Transverse colon (tissue), 4 donors: ENCODE measurements at regions not wholly inside any gene's neighbourhood (a gene's known extent, or its start where the extent isn't known, plus 50 kb on each side); places are given as distances from the start of the nearest gene placed in this dataset.

Source experiments
- DNase-seq: peaks from one replicate; pipeline ENCODE4 v3.0.0-alpha.2; 2019
- H3K27ac ChIP-seq, 4 donors: fragments of 200-600 bp; sonication (generic); 2 replicates each; pipeline ENCODE4 v1.5.1; 2016 to 2018; ENCODE audit warnings: inconsistent platforms in 4 of 4
- H3K27me3 ChIP-seq: fragments of 200-600 bp; sonication (generic); 2 replicates; pipeline ENCODE4 v1.5.1; 2017; ENCODE audit warnings: inconsistent platforms
- H3K36me3 ChIP-seq, 4 donors: fragments of 200-600 bp; sonication (generic); 2 replicates each; pipeline ENCODE4 v1.5.1; 2017 to 2019; ENCODE audit warnings: inconsistent platforms in 4 of 4
- H3K4me1 ChIP-seq, 4 donors: fragments of 200-600 bp; sonication (generic); 2 replicates each; pipeline ENCODE4 v1.5.1; 2017 to 2020; ENCODE audit warnings: inconsistent platforms in 4 of 4
- H3K4me3 ChIP-seq, 4 donors: fragments of 200-600 bp; sonication (generic); 1 replicate in 1 of 4; 2 replicates in 3 of 4; pipeline versions ENCODE4 v1.5.1 to v1.6.1; 2017 to 2019; ENCODE audit warnings: inconsistent platforms in 4 of 4
- H3K9me3 ChIP-seq, 2 donors: fragments of 200-600 bp; sonication (generic); 2 replicates each; pipeline ENCODE4 v1.5.1; 2017 to 2019; ENCODE audit warnings: inconsistent platforms in 2 of 2
- EP300 ChIP-seq: sonication (generic); formaldehyde crosslinking; IDR thresholded peaks from one replicate; pipeline ENCODE4 v1.6.1; 2017; ENCODE audit warnings: antibody characterized with exemption, low read depth
- POLR2A ChIP-seq: fragments of 450-650 bp; IDR thresholded peaks from one replicate; pipeline ENCODE4 v1.6.1; 2016; ENCODE audit warnings: antibody characterized with exemption, mild to moderate bottlenecking, moderate library complexity
- POLR2AphosphoS5 ChIP-seq, 3 donors: sonication (generic); formaldehyde crosslinking; IDR thresholded peaks; one replicate each; pipeline ENCODE4 v1.6.1; 2016; ENCODE audit warnings: antibody characterized with exemption in 3 of 3
- WGBS, 2 donors: methylation state at CpG; one replicate each; pipeline ENCODE4 v1.1.5; 2018; ENCODE audit warnings: low coverage in 1 of 2; 5-methylcytosine and 5-hydroxymethylcytosine counted together
- in situ Hi-C, 4 donors: fragments of 200-750 bp; cut with MboI; loops; one replicate each; pipeline versions ENCODE4 v1.15.0 to v1.15.1; 2017; ENCODE audit warnings: low sequenced_read_pairs in 3 of 4, low pct_ligation_motif_present in 1 of 4, low pct_unique_long_range_greater_than_20kb in 1 of 4
- intact Hi-C: fragments of 100-400 bp; cut with DNase I; formaldehyde crosslinking; loops from one replicate; pipeline ENCODE4 v1.15.1; 2023; ENCODE audit warnings: low total_unique reads
- TF ChIP-seq, protein P1 (sequence below), 5 experiments: fragments of 200-600 bp in 3 of 5; fragments of 450-650 bp in 2 of 5; sonication (generic) in 3 of 5; IDR thresholded peaks; 1 replicate in 2 of 5; 2 replicates in 3 of 5; pipeline ENCODE4 v1.5.1; 2016 to 2017; ENCODE audit warnings: antibody characterized with exemption in 5 of 5, inconsistent platforms in 3 of 5, mild to moderate bottlenecking in 2 of 5, moderate library complexity in 1 of 5

- 75 to 83% methylated on average over 3 of the region's 3 CpGs for WGBS, 2 donors
- peak overlapping the region in 1 of 4 donors; percentile 31 for H3K27ac ChIP-seq
- intact Hi-C loops: no loop called here
- no peak for DNase-seq
- in situ Hi-C loops: no loop called here
- H3K4me1 ChIP-seq: peaks cover 0 to 4% (median 0%) of the 10 kb centered on the region in 4 donors
- H3K9me3 ChIP-seq: no peaks in the 10 kb centered on the region
- no peak for TF ChIP-seq EP300
- TF ChIP-seq, protein P1, sequence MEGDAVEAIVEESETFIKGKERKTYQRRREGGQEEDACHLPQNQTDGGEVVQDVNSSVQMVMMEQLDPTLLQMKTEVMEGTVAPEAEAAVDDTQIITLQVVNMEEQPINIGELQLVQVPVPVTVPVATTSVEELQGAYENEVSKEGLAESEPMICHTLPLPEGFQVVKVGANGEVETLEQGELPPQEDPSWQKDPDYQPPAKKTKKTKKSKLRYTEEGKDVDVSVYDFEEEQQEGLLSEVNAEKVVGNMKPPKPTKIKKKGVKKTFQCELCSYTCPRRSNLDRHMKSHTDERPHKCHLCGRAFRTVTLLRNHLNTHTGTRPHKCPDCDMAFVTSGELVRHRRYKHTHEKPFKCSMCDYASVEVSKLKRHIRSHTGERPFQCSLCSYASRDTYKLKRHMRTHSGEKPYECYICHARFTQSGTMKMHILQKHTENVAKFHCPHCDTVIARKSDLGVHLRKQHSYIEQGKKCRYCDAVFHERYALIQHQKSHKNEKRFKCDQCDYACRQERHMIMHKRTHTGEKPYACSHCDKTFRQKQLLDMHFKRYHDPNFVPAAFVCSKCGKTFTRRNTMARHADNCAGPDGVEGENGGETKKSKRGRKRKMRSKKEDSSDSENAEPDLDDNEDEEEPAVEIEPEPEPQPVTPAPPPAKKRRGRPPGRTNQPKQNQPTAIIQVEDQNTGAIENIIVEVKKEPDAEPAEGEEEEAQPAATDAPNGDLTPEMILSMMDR (IDR thresholded peaks at IDR 0.05): no peak
- no peak for TF ChIP-seq POLR2A
- TF ChIP-seq POLR2AphosphoS5 (IDR thresholded peaks at IDR 0.05): no peak
- no peaks in the 10 kb centered on the region for H3K36me3 ChIP-seq
- H3K27me3 ChIP-seq: no peaks in the 10 kb centered on the region
- H3K4me3 ChIP-seq: no peak overlapping the region
These were observed 189.5 kb downstream of the KITLG start for GRCh38 chr12:88390811-88391210.

GRCh38 chr12:88391556-88391955, 188.7 kb downstream of the KITLG start:
- TF ChIP-seq, protein P1 (IDR thresholded peaks at IDR 0.05): no peak
- TF ChIP-seq POLR2AphosphoS5 (IDR thresholded peaks at IDR 0.05): peak in 2 of 3 donors; percentile 60 to 76
- Histone ChIP-seq H3K4me1 (peaks cover 0 to 4% (median 0%) of the 10 kb centered on the region in 4 donors), H3K9me3 (no peaks in the 10 kb centered on the region), H3K36me3 (no peaks in the 10 kb centered on the region), H3K4me3 (no peak overlapping the region), H3K27ac (peak overlapping the region in 1 of 4 donors; percentile 31), H3K27me3 (no peaks in the 10 kb centered on the region)
- intact Hi-C loops (no loop called here), in situ Hi-C loops (no loop called here)
- no peak for DNase-seq
- WGBS, 2 donors: 19 to 40% methylated on average over 1 of the region's 1 CpG

DNA sequence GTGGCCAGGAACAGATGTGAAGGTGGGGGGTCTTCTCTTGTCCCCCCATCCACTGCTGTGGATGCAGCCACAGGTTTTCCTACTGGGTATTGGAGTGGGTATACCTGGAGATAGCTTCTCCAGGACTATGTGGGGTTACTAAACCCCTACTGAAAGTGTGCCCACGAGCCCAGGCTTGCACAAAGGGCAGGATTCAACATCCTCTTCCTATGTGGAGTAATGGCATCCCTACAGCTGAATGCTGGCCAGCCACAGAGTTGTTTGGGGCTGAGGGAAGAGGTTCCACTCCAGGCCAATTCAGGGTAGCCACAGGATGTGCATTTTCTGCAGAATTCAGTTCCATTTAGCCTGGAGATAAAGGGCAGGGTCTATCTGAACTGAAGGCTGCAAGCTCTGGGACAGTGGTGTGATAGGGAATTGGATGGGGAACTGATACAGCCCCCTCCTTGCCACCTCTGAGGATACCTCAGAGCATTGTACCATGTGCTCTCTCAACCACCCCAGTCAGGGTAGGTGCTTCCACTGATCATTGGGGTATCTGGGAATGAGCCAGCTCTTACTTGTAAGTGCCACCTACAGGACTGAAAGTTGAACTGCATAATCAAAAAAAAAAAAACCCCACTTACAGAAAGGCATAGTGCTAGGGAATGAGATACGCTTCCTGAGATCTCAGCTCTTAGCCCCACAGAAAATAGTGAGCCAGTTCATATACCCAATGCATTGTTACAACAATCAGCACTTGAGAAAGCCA, 187.1 kb downstream of the KITLG start:
- H3K4me3 ChIP-seq: no peak overlapping the region
- intact Hi-C loops: no loop called here
- DNase-seq: no peak
- H3K27me3 ChIP-seq: no peaks in the 10 kb centered on the region
- no peaks in the 10 kb centered on the region for H3K36me3 ChIP-seq
- in situ Hi-C loops: no loop called here
- H3K9me3 ChIP-seq: no peaks in the 10 kb centered on the region
- H3K4me1 ChIP-seq: peaks cover 0 to 4% (median 0%) of the 10 kb centered on the region in 4 donors
- H3K27ac ChIP-seq: no peak overlapping the region
- TF ChIP-seq POLR2A: no peak
- TF ChIP-seq, protein P1 (IDR thresholded peaks at IDR 0.05): peak in 3 of 5 experiments; percentile 17 to 25 (median 18)
- TF ChIP-seq POLR2AphosphoS5 (IDR thresholded peaks at IDR 0.05): no peak
- TF ChIP-seq EP300: no peak
- WGBS, 2 donors: 73 to 100% methylated on average over 1 to 2 of the region's 2 CpGs

DNA sequence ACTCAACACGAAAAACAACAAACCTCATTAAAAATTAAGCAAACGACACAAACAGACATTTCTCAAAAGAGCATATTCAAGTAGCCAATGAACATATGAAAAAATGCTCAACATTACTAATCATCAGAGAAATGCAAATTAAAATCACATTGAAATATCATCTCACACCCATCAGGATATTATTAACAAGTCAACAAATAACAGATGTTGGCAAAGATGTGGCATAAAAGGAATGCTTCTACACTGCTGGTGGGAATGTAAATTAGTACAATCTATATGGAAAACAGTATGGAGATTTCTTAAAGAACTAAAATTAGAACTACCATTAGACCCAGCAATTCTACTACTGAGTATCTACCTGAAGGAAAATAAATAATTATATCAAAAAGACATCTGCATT, 182.2 kb downstream of the KITLG start:
- DNase-seq: no peak
- H3K36me3 ChIP-seq: no peaks in the 10 kb centered on the region
- H3K27me3 ChIP-seq: no peaks in the 10 kb centered on the region
- no peaks in the 10 kb centered on the region for H3K9me3 ChIP-seq
- H3K4me1 ChIP-seq: peaks cover 0 to 8% (median 2%) of the 10 kb centered on the region in 4 donors
- no peak overlapping the region for H3K4me3 ChIP-seq
- intact Hi-C loops: no loop called here
- whole genome bisulfite sequencing, 2 donors: 89% methylated on average over 2 of the region's 2 CpGs
- in situ Hi-C loops: no loop called here
- TF ChIP-seq POLR2AphosphoS5 (IDR thresholded peaks at IDR 0.05): no peak
- no peak for TF ChIP-seq EP300
- TF ChIP-seq, protein P1 (IDR thresholded peaks at IDR 0.05): no peak
- no peak for TF ChIP-seq POLR2A
- H3K27ac ChIP-seq: no peak overlapping the region
